ENCODE measurements at regions not wholly inside any gene's neighbourhood (a gene's known extent, or its start where the extent isn't known, plus 50 kb on each side); places are given as distances from the start of the nearest gene placed in this dataset.

DNA sequence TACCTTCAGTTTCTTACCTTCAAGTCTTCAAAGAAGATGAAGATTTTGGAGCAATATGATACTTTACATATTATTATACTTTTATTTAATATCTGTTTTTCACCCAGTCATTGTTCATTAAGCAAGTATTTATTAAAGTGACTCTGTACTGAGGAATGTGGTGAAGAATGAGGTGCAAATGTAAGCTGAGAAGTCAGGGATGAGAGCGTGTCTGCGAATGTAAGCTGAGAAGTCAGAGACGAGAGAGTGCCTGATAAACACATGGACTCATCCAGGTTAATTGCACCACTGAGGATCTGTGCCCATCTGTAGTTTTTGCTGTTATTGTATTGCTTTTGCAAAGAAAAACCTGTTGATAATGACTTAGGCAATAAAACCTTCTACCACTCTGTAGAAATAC is 211.9 kb upstream of the FAR2 start:
- no peak for DNase-seq (ENCODE audit: low read depth)

DNA sequence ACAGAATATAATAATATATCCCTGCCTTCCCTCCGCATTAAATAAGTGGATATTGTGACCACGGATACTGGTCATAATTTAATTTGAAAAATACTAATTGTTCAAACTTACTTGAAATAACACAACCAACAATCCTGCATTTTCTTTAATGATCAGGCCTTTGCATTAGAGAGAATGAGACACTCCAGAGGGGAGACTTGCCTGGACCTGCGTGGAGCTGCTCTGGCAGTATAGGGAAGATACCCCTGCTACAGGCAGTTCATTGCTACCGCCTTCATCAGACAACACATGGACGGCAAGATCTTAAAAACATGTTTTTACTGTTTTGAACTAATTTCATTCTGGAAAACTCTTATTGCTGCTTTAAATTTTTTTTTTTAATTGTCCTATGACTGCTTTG is 211.0 kb upstream of the FAR2 start:
- no peak for DNase-seq (ENCODE audit: low read depth)

DNA sequence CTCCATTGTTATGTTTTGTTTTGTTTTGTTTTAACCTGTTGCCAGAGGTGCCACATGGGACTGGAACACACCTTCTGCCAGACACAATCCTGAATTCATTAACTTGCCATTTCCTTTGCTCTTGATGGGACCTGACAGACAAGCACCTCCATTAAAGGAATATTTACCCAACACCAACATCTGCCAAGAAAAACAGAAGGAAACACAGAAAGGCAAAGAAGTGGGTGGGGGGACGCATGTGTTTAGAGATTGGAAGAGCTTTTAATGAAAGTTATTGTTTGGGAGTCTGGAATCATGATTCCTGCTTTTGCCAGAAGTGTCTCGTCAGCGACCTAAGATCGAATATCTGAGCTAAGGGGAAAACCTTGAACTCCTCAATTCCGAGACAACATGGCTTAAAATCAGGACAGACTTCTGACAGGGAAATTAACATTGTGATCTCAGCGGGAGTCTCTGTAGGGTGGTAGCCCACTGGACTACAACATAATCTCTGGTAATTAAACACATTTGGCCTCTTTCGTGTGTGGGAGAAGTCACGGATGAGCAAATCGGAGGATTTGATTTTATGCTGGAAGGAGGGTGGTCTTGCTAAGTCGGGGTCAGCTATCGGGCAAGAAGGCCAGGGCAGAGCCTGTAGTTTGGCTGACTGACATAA is 210.4 kb upstream of the FAR2 start:
- no peak for DNase-seq (ENCODE audit: low read depth)

GRCh38 chr12:28939427-28939826 is 209.7 kb upstream of the FAR2 start:
- no peak for DNase-seq (ENCODE audit: low read depth)

GRCh38 chr12:28941248-28941647 is 207.8 kb upstream of the FAR2 start:
- DNase-seq (ENCODE audit: low read depth) = no peak

- DNase-seq (ENCODE audit: low read depth) = no peak
Observed at GRCh38 chr12:28946361-28946760, 202.7 kb upstream of the FAR2 start.

- no peak for DNase-seq (ENCODE audit: low read depth)
Observed at GRCh38 chr12:28948685-28949084, 200.4 kb upstream of the FAR2 start.

- no peak for DNase-seq (ENCODE audit: low read depth)
Observed at GRCh38 chr12:28949184-28949583, 199.9 kb upstream of the FAR2 start.

- DNase-seq (ENCODE audit: low read depth) = no peak
Observed at GRCh38 chr12:28950049-28950448, 199.0 kb upstream of the FAR2 start.

DNA sequence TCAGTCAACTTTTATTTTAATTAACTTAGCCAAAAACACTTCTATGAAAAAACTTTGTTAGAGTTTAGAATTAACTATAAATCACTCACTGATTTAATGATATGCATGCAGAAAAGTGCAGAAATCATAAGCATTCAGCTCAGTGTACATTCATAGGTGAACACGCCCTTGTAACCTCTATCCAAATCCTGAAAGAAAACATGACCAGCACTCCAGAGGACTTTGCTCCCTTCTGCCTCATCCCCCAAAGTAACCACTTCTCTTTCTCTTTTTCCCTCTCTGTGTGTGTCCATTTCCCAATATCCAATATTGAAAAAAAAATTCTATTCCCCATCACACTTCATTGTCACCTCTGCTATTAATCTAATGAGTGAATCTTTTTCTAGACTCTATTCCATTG is 197.1 kb upstream of the FAR2 start:
- no peak for DNase-seq (ENCODE audit: low read depth)

- no peak for DNase-seq (ENCODE audit: low read depth)
Observed at GRCh38 chr12:28954333-28954732, 194.7 kb upstream of the FAR2 start.

GRCh38 chr12:28955491-28955890 is 193.6 kb upstream of the FAR2 start:
- no peak for DNase-seq (ENCODE audit: low read depth)

DNA sequence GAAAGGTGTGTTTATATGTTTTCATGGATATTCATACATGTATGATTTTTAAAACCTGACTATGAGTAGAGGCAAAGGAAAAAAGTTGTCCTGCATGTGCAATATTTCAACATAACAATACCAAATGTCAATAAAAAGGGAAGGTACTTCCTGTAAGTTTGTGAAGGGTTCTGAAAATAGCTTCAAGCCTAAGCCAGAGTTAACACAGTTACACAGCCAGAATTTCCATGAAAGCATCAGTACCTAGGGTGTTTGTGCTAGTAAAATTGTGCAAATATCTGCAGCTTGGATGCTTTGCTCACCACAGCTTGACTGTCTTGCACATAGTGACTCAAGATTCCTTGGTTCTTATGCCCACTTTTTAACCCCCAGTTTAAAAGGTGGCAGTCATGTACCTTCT is 193.1 kb upstream of the FAR2 start:
- no peak for DNase-seq (ENCODE audit: low read depth)

DNA sequence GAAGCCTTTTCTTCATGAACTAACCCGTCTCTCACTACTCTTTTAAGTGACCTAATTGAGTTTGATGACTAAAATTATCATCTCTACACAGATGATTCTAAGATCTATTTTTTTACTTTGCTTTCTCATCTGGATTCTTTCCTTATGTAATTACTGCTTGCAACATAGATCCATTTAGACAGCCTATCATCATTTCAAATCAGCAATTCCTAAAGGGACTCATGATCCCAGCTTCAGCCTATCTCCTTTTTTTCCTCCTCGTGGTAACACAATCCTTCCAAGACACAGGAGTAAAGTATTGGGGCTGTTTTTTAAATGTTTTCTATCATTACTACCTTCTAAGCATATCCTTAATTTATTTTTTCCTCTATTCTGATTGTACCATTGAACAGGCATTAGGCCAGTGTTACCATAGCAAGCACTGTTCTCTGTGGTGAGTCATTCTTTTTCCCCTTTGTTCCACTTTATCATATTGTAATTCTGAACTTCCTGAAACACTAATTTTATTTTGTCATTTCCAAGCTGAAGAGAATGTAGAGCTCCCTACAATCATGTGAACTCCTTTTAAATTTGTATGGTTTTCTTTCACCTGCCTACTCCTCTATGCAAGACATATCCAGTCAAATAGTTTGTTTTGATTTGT is 190.4 kb upstream of the FAR2 start:
- DNase-seq (ENCODE audit: low read depth) = no peak

DNA sequence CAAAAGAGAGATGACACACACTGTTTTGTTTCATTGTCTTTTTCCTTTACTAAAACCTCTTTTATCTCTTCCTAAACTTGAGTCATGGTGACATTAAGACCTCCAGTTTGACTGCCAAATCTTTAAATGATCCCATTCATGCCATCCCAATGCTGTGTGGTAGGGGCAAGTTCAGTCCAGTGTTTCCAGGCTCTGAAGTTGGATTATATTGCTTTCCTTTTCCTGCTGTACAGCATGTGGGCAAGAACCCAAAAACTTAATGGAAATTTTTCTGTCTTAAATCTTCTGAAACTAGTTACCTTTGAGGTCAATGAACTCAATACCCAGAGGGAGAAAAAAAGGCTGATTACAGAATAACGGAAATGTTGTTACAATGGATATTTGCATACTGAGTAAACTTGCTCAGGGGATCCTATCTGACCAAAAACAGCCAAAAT is 187.1 kb upstream of the FAR2 start:
- no peak for DNase-seq (ENCODE audit: low read depth)

DNA sequence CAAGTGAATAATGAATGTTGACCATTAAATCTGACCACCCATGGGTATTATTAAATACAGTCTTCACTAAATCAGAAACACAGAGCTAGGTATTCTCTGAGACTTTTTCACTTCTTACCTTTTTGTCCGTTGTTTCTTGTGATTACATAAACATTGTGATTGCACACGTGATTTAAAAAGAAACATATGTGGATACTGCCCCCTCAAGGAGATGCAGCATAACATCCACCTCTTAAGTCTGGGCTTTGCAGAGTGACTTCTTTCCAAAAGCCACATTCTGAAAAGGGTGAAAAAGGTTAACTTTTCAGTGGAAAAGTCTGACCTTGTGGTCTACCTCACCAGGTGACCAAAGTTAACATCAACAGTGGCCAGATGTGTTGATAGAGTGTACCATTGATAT is 185.5 kb upstream of the FAR2 start:
- DNase-seq (ENCODE audit: low read depth) = no peak

DNA sequence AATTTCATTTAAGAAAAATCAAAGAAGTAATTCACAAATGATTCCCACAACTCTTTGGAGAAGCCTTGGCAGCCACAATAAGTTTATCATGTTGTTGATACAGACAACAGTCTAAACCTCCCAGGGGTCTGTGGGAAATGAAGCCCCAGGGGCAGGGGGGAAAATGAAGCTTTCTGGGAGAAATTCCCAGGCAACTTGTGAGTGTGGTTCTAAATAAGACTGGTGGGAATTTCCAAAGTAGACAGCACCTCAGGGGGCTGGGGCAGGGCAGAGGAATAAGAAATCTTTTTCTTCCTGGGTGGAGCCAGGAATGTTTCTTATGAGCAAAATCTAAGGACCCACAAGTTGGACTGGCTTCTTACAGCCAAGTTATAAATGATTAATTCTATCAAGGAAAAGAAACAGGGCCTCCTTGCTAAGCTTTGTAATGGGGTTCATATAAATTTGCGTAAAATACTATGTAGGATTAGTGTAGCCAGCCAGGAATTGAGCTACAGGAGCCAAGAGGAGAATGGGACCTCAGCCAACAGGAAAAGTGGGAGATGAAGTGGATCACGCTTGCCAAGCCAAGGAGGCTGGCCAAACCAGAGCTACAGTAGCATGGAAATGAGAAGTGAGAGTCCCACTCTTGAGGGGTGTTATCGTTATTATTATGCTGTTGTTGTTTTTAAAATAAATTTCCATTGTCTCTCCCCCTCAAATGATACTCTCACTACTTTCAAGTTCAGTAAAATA is 182.9 kb upstream of the FAR2 start:
- DNase-seq (ENCODE audit: low read depth) = no peak

DNA sequence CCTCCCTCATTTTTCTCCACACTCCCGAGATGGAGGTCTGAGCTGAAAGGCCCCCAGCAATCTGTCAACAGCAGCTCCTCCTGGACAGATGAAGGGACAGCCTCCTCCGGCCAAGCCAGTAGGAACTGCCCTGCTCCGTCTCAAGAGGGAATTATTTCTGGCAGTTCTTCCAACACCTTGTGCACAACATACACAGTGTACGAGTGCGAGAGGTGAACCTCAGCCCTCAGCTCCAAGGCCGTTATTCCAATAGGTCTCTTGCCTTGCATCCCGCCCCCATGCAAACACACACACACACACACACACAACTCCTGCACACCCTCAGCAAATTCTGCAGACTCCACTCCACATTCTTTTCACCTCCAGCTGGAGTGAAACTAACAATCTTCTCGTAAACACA is 181.7 kb upstream of the FAR2 start:
- DNase-seq (ENCODE audit: low read depth) = no peak

- no peak for DNase-seq (ENCODE audit: low read depth)
Observed at GRCh38 chr12:28973491-28973890, 175.6 kb upstream of the FAR2 start.

DNA sequence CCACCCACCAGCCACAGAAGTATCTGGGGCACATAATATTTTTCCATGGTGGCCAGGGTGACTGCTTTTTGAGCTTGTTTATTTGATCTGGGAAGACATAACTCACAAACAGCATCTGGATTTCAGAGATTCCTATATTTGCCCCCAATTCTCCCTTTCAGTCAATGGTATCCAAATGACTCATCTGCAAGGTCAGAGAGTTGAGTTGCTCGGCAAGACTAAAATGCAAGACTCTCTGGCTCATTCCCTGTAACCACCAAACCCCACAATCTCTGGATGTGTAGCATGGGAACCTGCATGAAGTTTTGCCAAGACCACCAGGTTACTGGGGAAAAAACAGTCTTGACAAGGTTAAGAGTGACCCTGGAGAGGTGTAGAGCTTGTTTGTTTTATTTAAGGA is 174.9 kb upstream of the FAR2 start:
- DNase-seq (ENCODE audit: low read depth) = no peak

DNA sequence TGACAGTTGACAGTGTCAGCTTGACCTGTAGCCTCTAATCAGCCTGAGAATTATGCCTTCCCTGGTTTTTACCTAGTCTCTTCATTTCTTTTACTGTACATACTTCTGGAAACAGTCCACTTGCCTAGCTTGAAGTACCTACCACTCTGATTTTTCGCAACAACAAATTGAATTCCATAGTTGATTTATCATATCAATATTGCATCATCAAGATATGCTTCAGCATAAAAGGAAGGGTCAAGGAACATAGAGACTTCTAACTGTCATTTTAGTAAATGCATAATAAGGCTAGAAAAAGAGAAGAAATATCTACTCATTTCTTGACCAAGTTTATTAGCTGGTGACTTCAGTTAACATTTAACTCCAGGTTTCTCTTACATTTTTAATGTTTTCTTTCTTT is 174.2 kb upstream of the FAR2 start:
- DNase-seq (ENCODE audit: low read depth) = no peak

DNA sequence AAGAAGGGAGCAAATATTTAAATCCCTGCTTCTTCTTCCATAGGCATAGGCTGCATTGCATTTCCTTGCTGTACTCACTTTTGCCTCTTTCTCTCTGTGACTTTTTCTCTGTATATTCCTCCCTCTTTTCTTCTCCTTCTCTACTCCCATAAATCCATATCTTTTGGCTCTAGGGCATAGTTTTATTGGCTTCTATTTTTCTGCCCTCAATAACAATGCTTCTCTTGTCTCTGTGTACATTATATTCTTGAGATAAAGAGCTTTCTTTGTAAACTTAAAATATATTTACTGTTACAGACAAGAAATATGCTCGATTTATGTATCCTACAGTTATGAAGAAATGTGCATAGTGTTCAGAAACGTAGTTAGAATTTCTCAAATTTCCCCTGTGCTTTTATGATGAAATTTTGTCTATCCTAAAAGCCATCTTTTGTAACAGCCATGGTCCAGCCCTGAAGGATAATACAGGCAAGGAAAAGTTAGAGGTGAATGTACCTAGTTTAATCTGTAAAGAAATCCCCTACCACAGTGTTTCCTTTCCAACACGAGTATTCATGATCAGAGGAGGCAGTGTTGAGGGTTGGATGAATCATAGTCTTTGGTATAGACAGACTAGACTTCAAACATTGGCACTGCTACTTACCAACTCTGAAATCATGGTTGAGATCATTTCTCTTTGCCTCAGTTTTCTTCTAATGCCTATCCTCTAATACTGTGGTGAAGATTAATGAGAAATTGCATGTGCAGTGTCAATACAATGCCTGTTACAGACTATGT is 173.3 kb upstream of the FAR2 start:
- DNase-seq (ENCODE audit: low read depth) = no peak

DNA sequence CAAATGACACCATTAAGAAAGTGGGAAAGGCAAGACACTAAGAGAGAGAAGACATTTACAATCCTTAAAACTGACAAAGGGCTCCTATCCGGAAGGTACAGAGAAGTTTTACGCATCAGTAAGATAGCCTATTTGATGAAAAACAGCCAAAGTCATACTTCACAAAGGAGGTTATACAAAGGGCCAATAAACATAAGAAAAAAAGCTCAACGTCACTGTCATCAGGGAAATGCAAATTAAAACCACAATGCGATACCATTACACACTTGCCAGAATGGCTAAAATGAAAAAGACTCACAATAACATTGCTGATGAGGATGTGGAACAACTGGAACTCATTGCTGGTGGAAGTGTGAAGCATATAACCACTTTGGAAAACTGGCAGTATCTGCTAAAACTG is 168.6 kb upstream of the FAR2 start:
- DNase-seq (ENCODE audit: low read depth) = no peak
